ENCODE measurements at regions not wholly inside any gene's neighbourhood (a gene's known extent, or its start where the extent isn't known, plus 50 kb on each side); places are given as distances from the start of the nearest gene placed in this dataset.

- no peak for DNase-seq (ENCODE audit: low spot score)
Observed at GRCh38 chr20:58565461-58566175, 50.4 kb upstream of the APCDD1L start.
